ENCODE measurements at regions not wholly inside any gene's neighbourhood (a gene's known extent, or its start where the extent isn't known, plus 50 kb on each side); places are given as distances from the start of the nearest gene placed in this dataset.

GRCh38 chr4:171035909-171036308, 777.3 kb upstream of the GALNTL6 start:
- TF ChIP-seq CTCF (IDR thresholded peaks at IDR 0.05) (no peak), POLR2A (IDR thresholded peaks at IDR 0.05) (no peak)
- H3K4me3 ChIP-seq = no peak overlapping the region
- 83 to 92% methylated on average over 3 of the region's 3 CpGs for WGBS, 2 donors
- ATAC-seq (no peak), DNase-seq (no peak)
- no peaks in the 10 kb centered on the region for H3K4me1 ChIP-seq
- intact Hi-C loops (cut with DNase I) = no loop called here
- H3K36me3 ChIP-seq (replicated peaks in 1 of 2; ENCODE audit: insufficient read depth in 1 of 2, low read depth in 2 of 2) = no peaks in the 10 kb centered on the region
- H3K9me3 ChIP-seq = no peaks in the 10 kb centered on the region
- H3K27me3 ChIP-seq = no peaks in the 10 kb centered on the region
- no peak overlapping the region for H3K27ac ChIP-seq

- DNase-seq (no peak), ATAC-seq (no peak)
- Histone ChIP-seq H3K4me3 (no peak overlapping the region), H3K36me3 (replicated peaks in 1 of 2; ENCODE audit: insufficient read depth in 1 of 2, low read depth in 2 of 2) (no peaks in the 10 kb centered on the region), H3K27ac (no peak overlapping the region), H3K9me3 (no peaks in the 10 kb centered on the region), H3K4me1 (no peaks in the 10 kb centered on the region), H3K27me3 (no peaks in the 10 kb centered on the region)
- 87 to 92% methylated on average over 1 of the region's 1 CpG for WGBS, 2 donors
- no peak for TF ChIP-seq CTCF (IDR thresholded peaks at IDR 0.05)
- no peak for TF ChIP-seq POLR2A (IDR thresholded peaks at IDR 0.05)
- intact Hi-C loops (cut with DNase I) = no loop called here
These were observed 781.9 kb upstream of the GALNTL6 start for GRCh38 chr4:171031338-171031737.

GRCh38 chr4:171025776-171026175, 787.4 kb upstream of the GALNTL6 start:
- Histone ChIP-seq H3K4me1 (no peaks in the 10 kb centered on the region), H3K9me3 (no peaks in the 10 kb centered on the region), H3K36me3 (replicated peaks in 1 of 2; ENCODE audit: insufficient read depth in 1 of 2, low read depth in 2 of 2) (no peaks in the 10 kb centered on the region), H3K4me3 (no peak overlapping the region), H3K27me3 (no peaks in the 10 kb centered on the region), H3K27ac (no peak overlapping the region)
- WGBS, 2 donors = 9 to 19% methylated on average over 2 of the region's 2 CpGs
- ATAC-seq (no peak), DNase-seq (no peak)
- intact Hi-C loops (cut with DNase I) = no loop called here
- TF ChIP-seq CTCF (IDR thresholded peaks at IDR 0.05) (no peak), POLR2A (IDR thresholded peaks at IDR 0.05) (no peak)

- 53 to 82% methylated on average over 2 of the region's 2 CpGs for WGBS, 2 donors
These were observed 787.9 kb upstream of the GALNTL6 start for GRCh38 chr4:171025343-171025742.

More at GRCh38 chr4:171025343-171025742, 787.9 kb upstream of the GALNTL6 start:
- ATAC-seq (no peak), DNase-seq (no peak)
- intact Hi-C loops (cut with DNase I) = no loop called here
- no peaks in the 10 kb centered on the region for H3K36me3 ChIP-seq (replicated peaks in 1 of 2; ENCODE audit: insufficient read depth in 1 of 2, low read depth in 2 of 2)
- no peaks in the 10 kb centered on the region for H3K4me1 ChIP-seq
- H3K9me3 ChIP-seq = no peaks in the 10 kb centered on the region
- no peak overlapping the region for H3K4me3 ChIP-seq
- TF ChIP-seq CTCF (IDR thresholded peaks at IDR 0.05) = no peak
- no peak for TF ChIP-seq POLR2A (IDR thresholded peaks at IDR 0.05)
- no peaks in the 10 kb centered on the region for H3K27me3 ChIP-seq
- no peak overlapping the region for H3K27ac ChIP-seq

All from body of pancreas (tissue), 4 donors.